ENCODE measurements at regions not wholly inside any gene's neighbourhood (a gene's known extent, or its start where the extent isn't known, plus 50 kb on each side); places are given as distances from the start of the nearest gene placed in this dataset.

DNA sequence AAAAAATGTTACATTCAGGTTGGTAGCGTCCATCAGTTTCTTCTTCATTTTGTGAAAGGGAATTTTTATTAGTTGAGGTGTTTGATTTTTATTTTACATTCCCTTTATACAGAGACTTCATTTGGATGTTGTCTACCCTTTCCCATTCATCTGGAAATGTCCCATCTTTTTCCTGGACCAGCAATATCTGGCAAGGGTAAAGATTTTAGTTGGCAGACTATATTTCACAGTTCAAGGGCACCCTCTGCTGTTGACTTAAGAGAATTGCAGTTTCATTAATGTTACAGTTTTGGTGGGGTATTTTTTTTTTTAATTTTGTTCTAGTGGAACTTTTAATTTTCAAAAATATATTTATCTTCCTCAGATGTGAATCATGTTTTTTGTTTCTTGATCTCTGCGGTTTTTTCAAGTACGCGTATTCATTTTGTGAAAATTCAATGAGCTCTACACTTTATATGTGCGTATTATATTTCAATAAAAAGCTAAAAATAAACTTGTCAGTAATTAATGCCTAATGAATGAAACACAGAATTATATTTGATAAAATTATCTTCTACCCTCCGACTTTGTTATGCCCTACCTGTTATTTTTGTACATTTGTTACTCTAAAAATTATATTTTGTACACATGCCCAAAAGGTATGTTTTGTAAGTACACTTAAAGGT is 97.9 kb upstream of the KLF14 start:
- peaks cover 5% of the 10 kb centered on the region for H3K9me3 ChIP-seq
- DNase-seq (ENCODE audit: low spot score) (no peak), ATAC-seq (ENCODE audit: insufficient number of reproducible peaks, low FRiP score, low read depth) (no peak)
- no peak overlapping the region for H3K27ac ChIP-seq
- peaks cover 0 to 6% of the 10 kb centered on the region in 2 donors for H3K4me1 ChIP-seq (ENCODE audit: control insufficient read depth in 1 of 2, low read depth in 2 of 2)
- TF ChIP-seq CTCF (IDR thresholded peaks at IDR 0.05) = peak; percentile 70
- no peak overlapping the region for H3K4me3 ChIP-seq
- H3K27me3 ChIP-seq (replicated peaks; ENCODE audit: insufficient read depth) = no peaks in the 10 kb centered on the region
- no peaks in the 10 kb centered on the region for H3K36me3 ChIP-seq

GRCh38 chr7:130838738-130839137 is 104.7 kb upstream of the KLF14 start:
- no peak overlapping the region for H3K4me3 ChIP-seq
- TF ChIP-seq CTCF (IDR thresholded peaks at IDR 0.05) = no peak
- H3K27me3 ChIP-seq (replicated peaks; ENCODE audit: insufficient read depth) = no peaks in the 10 kb centered on the region
- H3K4me1 ChIP-seq (ENCODE audit: control insufficient read depth in 1 of 2, low read depth in 2 of 2) = no peaks in the 10 kb centered on the region
- ATAC-seq (ENCODE audit: insufficient number of reproducible peaks, low FRiP score, low read depth) = no peak
- DNase-seq (ENCODE audit: low spot score) = no peak
- no peaks in the 10 kb centered on the region for H3K9me3 ChIP-seq
- no peak overlapping the region for H3K27ac ChIP-seq
- H3K36me3 ChIP-seq = no peaks in the 10 kb centered on the region

- Histone ChIP-seq H3K9me3 (no peaks in the 10 kb centered on the region), H3K4me1 (ENCODE audit: control insufficient read depth in 1 of 2, low read depth in 2 of 2) (no peaks in the 10 kb centered on the region), H3K36me3 (no peaks in the 10 kb centered on the region), H3K4me3 (no peak overlapping the region), H3K27ac (no peak overlapping the region), H3K27me3 (replicated peaks; ENCODE audit: insufficient read depth) (no peaks in the 10 kb centered on the region)
- no peak for TF ChIP-seq CTCF (IDR thresholded peaks at IDR 0.05)
- DNase-seq (ENCODE audit: low spot score) = no peak
- no peak for ATAC-seq (ENCODE audit: insufficient number of reproducible peaks, low FRiP score, low read depth)
These were observed 106.6 kb upstream of the KLF14 start for GRCh38 chr7:130840599-130840998.

- H3K9me3 ChIP-seq = no peaks in the 10 kb centered on the region
- H3K36me3 ChIP-seq = no peaks in the 10 kb centered on the region
- DNase-seq (ENCODE audit: low spot score) (no peak), ATAC-seq (ENCODE audit: insufficient number of reproducible peaks, low FRiP score, low read depth) (no peak)
- no peak for TF ChIP-seq CTCF (IDR thresholded peaks at IDR 0.05)
- no peak overlapping the region for H3K27ac ChIP-seq
- no peaks in the 10 kb centered on the region for H3K27me3 ChIP-seq (replicated peaks; ENCODE audit: insufficient read depth)
- no peaks in the 10 kb centered on the region for H3K4me1 ChIP-seq (ENCODE audit: control insufficient read depth in 1 of 2, low read depth in 2 of 2)
- no peak overlapping the region for H3K4me3 ChIP-seq
These were observed 107.4 kb upstream of the KLF14 start for GRCh38 chr7:130841416-130841815.

GRCh38 chr7:130843703-130844102 is 109.7 kb upstream of the KLF14 start:
- H3K4me1 ChIP-seq (ENCODE audit: control insufficient read depth in 1 of 2, low read depth in 2 of 2) = no peaks in the 10 kb centered on the region
- no peak overlapping the region for H3K4me3 ChIP-seq
- no peak overlapping the region for H3K27ac ChIP-seq
- ATAC-seq (ENCODE audit: insufficient number of reproducible peaks, low FRiP score, low read depth) = no peak
- H3K27me3 ChIP-seq (replicated peaks; ENCODE audit: insufficient read depth) = no peaks in the 10 kb centered on the region
- no peaks in the 10 kb centered on the region for H3K9me3 ChIP-seq
- no peak for TF ChIP-seq CTCF (IDR thresholded peaks at IDR 0.05)
- no peaks in the 10 kb centered on the region for H3K36me3 ChIP-seq
- DNase-seq (ENCODE audit: low spot score) = no peak

Measured in thoracic aorta (tissue), 2 donors.